CD8-positive, alpha-beta memory T cell (primary cell): ENCODE measurements at regions not wholly inside any gene's neighbourhood (a gene's known extent, or its start where the extent isn't known, plus 50 kb on each side); places are given as distances from the start of the nearest gene placed in this dataset.
"Not testable (repeated sequence)": the region's sequence is repeated elsewhere in the genome, so short reads cannot be mapped to it uniquely, and the experiment has no call there.

Experiments used
- CTCF ChIA-PET: fragments of 350-600 bp; sonication (Branson Sonifier 250); formaldehyde crosslinking; loops from one replicate; lab custom pipeline; 2021; ENCODE audit warnings: antibody characterized with exemption; lab: Charles Lee
- POLR2A ChIA-PET: fragments of 350-600 bp; sonication (Branson Sonifier 250); formaldehyde crosslinking; loops from one replicate; lab custom pipeline; 2021; ENCODE audit warnings: antibody characterized with exemption; lab: Charles Lee
- DNase-seq, 5 donors: peaks; one replicate each; pipeline versions ENCODE4 v3.0.0 to v3.0.0-alpha.2; 2020 to 2022; ENCODE audit warnings: mixed read lengths in 1 of 5
- H3K27ac ChIP-seq: one replicate; pipeline ENCODE4 v1.7.0; 2013; ENCODE audit warnings: low read depth, mild to moderate bottlenecking, low read length, moderate library complexity
- H3K27me3 ChIP-seq: 2 replicates; pipeline ENCODE4 v1.7.0; 2013; ENCODE audit warnings: low read length, mild to moderate bottlenecking; ENCODE audit not compliant: insufficient read depth, poor library complexity, severe bottlenecking
- H3K36me3 ChIP-seq: 2 replicates; pipeline ENCODE4 v1.7.0; 2013; ENCODE audit warnings: mild to moderate bottlenecking, low read length, moderate library complexity; ENCODE audit not compliant: insufficient read depth
- H3K4me1 ChIP-seq: 2 replicates; pipeline ENCODE4 v1.7.0; 2013; ENCODE audit warnings: mild to moderate bottlenecking, low read length, moderate library complexity; ENCODE audit not compliant: insufficient read depth
- H3K4me3 ChIP-seq: 2 replicates; pipeline ENCODE4 v1.7.0; 2013; ENCODE audit warnings: mild to moderate bottlenecking, low read length
- H3K9me3 ChIP-seq: 2 replicates; pipeline ENCODE4 v1.7.0; 2013; ENCODE audit warnings: mild to moderate bottlenecking, low read length
- H3K27ac Mint-ChIP-seq, 8 donors: one replicate each; pipeline ENCODE4 v1.8.0; 2020 to 2021; ENCODE audit warnings: mixed read lengths in 8 of 8, mild to moderate bottlenecking in 6 of 8, inconsistent platforms in 3 of 8, moderate library complexity in 3 of 8
- H3K27me3 Mint-ChIP-seq, 2 donors: one replicate each; pipeline ENCODE4 v1.8.0; 2020 to 2021; ENCODE audit warnings: mixed read lengths in 2 of 2, mild to moderate bottlenecking in 1 of 2, moderate library complexity in 1 of 2
- H3K36me3 Mint-ChIP-seq, 3 donors: one replicate each; pipeline ENCODE4 v1.8.0; 2020 to 2021; ENCODE audit warnings: mixed read lengths in 3 of 3, inconsistent platforms in 1 of 3, mild to moderate bottlenecking in 1 of 3
- H3K4me1 Mint-ChIP-seq, 3 donors: one replicate each; pipeline ENCODE4 v1.8.0; 2020 to 2021; ENCODE audit warnings: mixed read lengths in 3 of 3, inconsistent platforms in 1 of 3, mild to moderate bottlenecking in 1 of 3
- H3K4me3 Mint-ChIP-seq, 7 donors: one replicate each; pipeline ENCODE4 v1.8.0; 2020 to 2021; ENCODE audit warnings: mixed read lengths in 7 of 7, mild to moderate bottlenecking in 6 of 7, moderate library complexity in 4 of 7, inconsistent platforms in 2 of 7
- H3K9me3 Mint-ChIP-seq, 5 donors: one replicate each; pipeline ENCODE4 v1.8.0; 2020 to 2022; ENCODE audit warnings: mixed read lengths in 5 of 5, mild to moderate bottlenecking in 3 of 5, moderate library complexity in 2 of 5, inconsistent platforms in 1 of 5

DNA sequence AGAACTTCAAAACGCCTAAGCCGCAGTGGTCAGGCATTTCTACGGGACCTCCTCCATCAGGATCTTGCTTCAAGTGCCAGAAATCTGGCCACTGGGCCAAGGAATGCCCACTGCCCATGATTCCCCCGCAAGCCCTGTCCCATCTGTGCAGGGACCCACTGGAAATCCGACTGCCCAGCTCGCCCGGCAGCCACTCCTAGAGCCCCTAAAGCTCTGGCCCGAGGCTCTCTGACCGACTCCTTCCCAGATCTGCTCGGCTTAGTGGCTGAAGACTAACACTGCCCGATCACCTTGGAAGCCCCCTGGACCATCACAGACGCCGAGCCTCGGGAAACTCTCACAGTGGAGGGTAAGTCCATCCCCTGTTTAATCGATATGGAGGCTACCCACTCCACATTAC is 1113.0 kb upstream of the TMEM132C start:
- Mint-ChIP-seq H3K27ac (no peak overlapping the region), H3K4me1 (no peaks in the 10 kb centered on the region), H3K4me3 (no peak overlapping the region), H3K36me3 (no peaks in the 10 kb centered on the region), H3K27me3 (peaks cover 2 to 7% of the 10 kb centered on the region in 2 donors), H3K9me3 (peaks cover 0 to 5% (median 0%) of the 10 kb centered on the region in 5 donors)
- ChIA-PET CTCF (no interaction called here), POLR2A (no interaction called here)
- no peaks in the 10 kb centered on the region for H3K27me3 ChIP-seq
- no peaks in the 10 kb centered on the region for H3K36me3 ChIP-seq
- no peak for DNase-seq
- peak overlapping the region; percentile 65 for H3K27ac ChIP-seq
- H3K4me1 ChIP-seq: no peaks in the 10 kb centered on the region
- H3K9me3 ChIP-seq: no peaks in the 10 kb centered on the region
- no peak overlapping the region for H3K4me3 ChIP-seq

DNA sequence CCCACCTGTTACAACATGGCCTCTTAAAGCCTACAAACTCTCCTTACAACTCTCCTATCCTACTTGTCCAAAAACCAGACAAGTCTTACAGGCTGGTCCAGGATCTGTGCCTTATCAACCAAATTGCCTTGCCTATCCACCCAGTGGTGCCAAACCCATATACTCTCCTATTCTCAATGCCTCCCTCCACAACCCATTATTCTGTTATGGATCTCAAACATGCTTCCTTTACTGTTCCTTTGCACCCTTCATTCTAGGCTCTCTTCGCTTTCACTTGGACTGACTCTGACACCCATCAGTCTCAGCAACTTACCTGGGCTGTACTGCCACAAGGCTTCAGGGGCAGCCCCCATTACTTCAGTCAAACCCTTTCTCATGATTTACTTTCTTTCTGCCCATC is 1112.1 kb upstream of the TMEM132C start:
- H3K4me1 ChIP-seq, H3K36me3 ChIP-seq, H3K9me3 Mint-ChIP-seq, H3K36me3 Mint-ChIP-seq, H3K9me3 ChIP-seq, H3K27me3 Mint-ChIP-seq, H3K4me3 Mint-ChIP-seq, H3K4me3 ChIP-seq, POLR2A ChIA-PET, H3K4me1 Mint-ChIP-seq, H3K27ac Mint-ChIP-seq, H3K27me3 ChIP-seq, CTCF ChIA-PET, DNase-seq: not testable (repeated sequence)
- peak overlapping the region; percentile 65 for H3K27ac ChIP-seq

DNA sequence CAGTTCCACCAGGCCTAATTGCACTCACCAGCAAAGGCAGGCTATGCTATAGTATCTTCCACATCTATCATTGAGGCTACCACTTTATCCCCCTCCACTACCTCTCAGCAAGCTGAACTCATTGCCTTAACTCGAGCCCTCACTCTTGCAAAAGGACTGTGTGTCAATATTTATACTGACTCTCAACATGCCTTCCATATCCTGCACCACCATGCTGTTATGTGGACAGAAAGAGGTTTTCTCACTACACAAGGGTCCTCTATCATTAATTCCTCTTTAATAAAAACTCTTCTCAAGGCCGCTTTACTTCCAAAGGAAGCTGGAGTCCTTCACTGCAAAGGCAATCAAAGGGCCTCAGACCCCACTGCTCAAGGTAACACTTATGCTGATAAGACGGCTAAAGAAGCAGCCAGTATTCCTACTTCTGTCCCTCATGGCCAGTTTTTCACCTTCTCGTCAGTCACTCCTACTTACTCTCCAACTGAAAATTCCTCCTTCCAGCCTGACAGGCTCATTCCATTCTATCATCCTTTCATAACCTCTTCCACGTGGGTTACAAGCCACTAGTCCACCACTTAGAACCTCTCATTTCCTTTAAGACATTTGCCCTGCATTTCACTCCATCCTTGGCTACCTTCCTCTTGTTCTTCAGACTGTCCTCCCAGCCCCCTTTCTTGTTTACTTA is 1110.9 kb upstream of the TMEM132C start:
- H3K4me3 ChIP-seq, H3K27me3 ChIP-seq, POLR2A ChIA-PET, H3K36me3 Mint-ChIP-seq, H3K9me3 Mint-ChIP-seq, H3K36me3 ChIP-seq, CTCF ChIA-PET, H3K4me1 Mint-ChIP-seq, DNase-seq, H3K27me3 Mint-ChIP-seq, H3K9me3 ChIP-seq, H3K27ac Mint-ChIP-seq, H3K4me1 ChIP-seq, H3K4me3 Mint-ChIP-seq: not testable (repeated sequence)
- H3K27ac ChIP-seq: peak overlapping the region; percentile 65

DNA sequence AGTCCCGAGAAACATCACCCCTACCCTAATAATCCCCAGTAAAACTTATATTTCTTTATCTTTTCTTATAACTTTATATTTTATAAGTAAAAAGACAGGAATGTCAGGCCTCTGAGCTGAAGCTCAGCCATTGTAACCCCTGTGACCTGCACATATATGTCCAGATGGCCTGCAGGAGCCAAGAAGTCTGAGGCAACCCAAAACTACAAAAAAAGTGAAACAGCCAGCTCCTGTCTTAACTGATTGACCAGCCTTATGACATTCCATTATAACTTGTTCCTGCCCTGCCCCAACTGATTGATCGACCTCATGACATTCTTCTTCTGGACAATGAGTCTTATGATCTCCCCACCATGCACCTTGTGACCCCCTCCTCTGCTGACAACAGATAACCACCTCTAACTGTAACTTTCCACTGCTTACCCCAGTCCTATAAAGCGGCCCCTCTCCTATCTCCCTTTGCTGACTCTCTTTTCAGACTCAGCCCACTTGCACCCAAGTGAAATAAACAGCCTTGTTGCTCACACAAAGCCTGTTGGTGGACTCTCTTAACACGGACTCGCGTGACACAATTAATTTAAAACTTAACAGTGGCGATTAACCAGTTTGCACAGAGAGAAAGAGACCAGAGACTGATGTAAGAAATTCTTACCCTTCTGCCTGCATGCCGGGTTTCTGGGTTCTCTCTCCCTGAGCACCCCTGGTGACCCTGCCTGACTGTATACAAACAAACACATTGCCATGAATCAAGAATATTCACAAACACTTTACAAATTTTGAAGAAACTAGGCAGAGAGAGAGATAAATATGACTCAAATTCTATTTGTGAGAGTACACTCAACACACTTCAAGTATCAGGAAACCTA is 1109.2 kb upstream of the TMEM132C start:
- H3K4me1 ChIP-seq, H3K9me3 Mint-ChIP-seq, H3K36me3 Mint-ChIP-seq, H3K27me3 ChIP-seq, CTCF ChIA-PET, H3K4me3 ChIP-seq, H3K27ac Mint-ChIP-seq, H3K9me3 ChIP-seq, H3K4me3 Mint-ChIP-seq, POLR2A ChIA-PET, DNase-seq, H3K36me3 ChIP-seq, H3K27me3 Mint-ChIP-seq: not testable (repeated sequence)
- peak overlapping the region; percentile 65 for H3K27ac ChIP-seq
- H3K4me1 Mint-ChIP-seq: peaks cover 7 to 20% (median 8%) of the 10 kb centered on the region in 3 donors

DNA sequence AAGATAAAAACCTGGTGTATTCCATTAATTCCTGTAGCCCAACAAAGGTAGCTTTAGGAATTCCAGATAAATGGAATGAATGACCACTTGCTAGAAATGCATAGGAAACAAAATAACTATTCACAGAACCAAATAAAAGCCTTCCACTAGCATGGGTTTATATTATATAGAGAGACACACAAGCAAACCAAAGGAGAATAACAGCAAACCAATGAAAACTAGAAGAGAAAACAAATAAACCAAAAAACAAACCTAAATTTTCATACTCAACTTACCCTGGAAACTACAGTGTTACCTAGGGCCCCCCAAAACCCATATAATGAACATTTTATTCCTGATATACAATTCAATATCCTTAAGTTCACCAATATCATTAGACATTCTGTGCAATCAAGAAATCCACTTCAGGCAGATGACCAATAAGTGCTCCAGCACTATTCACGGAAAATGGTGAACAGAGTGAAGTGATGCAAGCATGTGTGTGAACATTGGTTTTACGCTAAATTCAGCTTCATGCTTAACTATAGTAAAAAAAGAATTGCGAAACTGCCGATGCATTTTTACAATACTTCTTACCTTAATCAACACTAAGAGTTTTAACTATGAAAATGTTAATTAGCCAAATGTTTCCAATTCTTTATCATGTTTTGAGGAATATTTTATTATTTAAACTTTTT is 1108.4 kb upstream of the TMEM132C start:
- no peaks in the 10 kb centered on the region for H3K9me3 ChIP-seq
- Mint-ChIP-seq H3K4me1 (peaks cover 15 to 28% (median 16%) of the 10 kb centered on the region in 3 donors), H3K4me3 (no peak overlapping the region), H3K27me3 (no peaks in the 10 kb centered on the region), H3K27ac (no peak overlapping the region), H3K36me3 (no peaks in the 10 kb centered on the region), H3K9me3 (peaks cover 0 to 7% (median 4%) of the 10 kb centered on the region in 5 donors)
- no peak for DNase-seq
- H3K4me1 ChIP-seq: peaks cover 14% of the 10 kb centered on the region
- no peaks in the 10 kb centered on the region for H3K36me3 ChIP-seq
- ChIA-PET CTCF (no interaction called here), POLR2A (no interaction called here)
- H3K27me3 ChIP-seq: no peaks in the 10 kb centered on the region
- H3K27ac ChIP-seq: peak overlapping the region; percentile 57
- H3K4me3 ChIP-seq: no peak overlapping the region

DNA sequence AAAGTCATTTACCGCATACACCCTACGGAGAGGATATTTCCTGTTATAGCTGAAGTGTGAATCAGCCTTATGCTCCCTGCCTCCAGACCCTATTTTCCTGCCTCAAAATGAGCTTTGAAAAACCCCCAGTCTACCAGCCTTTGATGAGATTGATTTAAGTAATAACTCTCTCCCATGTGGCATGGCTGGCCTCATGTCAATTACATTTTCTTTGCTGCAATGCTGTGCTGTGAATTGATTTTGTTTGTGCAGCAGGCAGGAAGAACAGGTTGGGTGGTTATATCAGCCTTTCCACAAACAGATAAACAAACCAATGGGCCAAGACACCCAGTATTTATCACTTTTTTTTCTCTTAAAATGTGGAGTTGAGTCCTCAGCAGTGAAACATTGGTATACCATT is 1105.5 kb upstream of the TMEM132C start:
- H3K27ac ChIP-seq: no peak overlapping the region
- no peaks in the 10 kb centered on the region for H3K36me3 ChIP-seq
- peaks cover 22% of the 10 kb centered on the region for H3K4me1 ChIP-seq
- no peaks in the 10 kb centered on the region for H3K27me3 ChIP-seq
- Mint-ChIP-seq H3K9me3 (peaks cover 0 to 6% (median 2%) of the 10 kb centered on the region in 5 donors), H3K4me3 (no peak overlapping the region), H3K4me1 (peaks cover 27 to 49% (median 32%) of the 10 kb centered on the region in 3 donors), H3K36me3 (no peaks in the 10 kb centered on the region), H3K27ac (no peak overlapping the region), H3K27me3 (no peaks in the 10 kb centered on the region)
- ChIA-PET CTCF (interaction anchor here (2.2 kb wide), 1 partner anchor 53 kb away, joined by 7 read pairs; no protein-coding TSS in a partner anchor), POLR2A (no interaction called here)
- no peak for DNase-seq
- no peaks in the 10 kb centered on the region for H3K9me3 ChIP-seq
- H3K4me3 ChIP-seq: no peak overlapping the region

DNA sequence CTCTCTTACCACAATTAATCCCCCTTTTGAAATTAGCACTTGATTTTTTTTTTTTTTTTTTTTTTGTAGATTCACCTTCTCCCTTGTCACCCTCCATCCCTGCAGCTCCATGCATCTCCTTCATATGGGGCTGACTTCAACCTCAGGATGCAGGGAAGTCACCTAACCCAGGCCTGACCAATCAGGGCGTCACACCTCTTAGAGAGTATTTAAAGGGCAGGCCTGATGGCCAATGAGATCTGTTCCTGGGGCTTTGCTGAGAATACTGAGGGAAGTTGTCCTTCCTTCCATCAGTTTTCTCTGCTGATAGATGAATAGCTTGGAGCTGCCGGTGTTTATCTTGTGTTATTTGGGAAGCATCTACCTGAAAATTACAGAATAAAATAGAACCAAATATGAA is 1104.7 kb upstream of the TMEM132C start:
- ChIA-PET POLR2A (interaction anchor here (0.9 kb wide), 1 partner anchor 16 kb away, joined by 3 read pairs; no protein-coding TSS in a partner anchor), CTCF (interaction anchor here (1.2 to 2.2 kb wide), 2 partner anchors 16 to 54 kb away, joined by 4 to 7 read pairs; no protein-coding TSS in a partner anchor)
- H3K27ac Mint-ChIP-seq: peak overlapping the region in 4 of 8 donors; percentile 18 to 86 (median 64)

More for the DNA sequence above, 1104.7 kb upstream of the TMEM132C start:
- H3K4me1 Mint-ChIP-seq: peaks cover 29 to 50% (median 32%) of the 10 kb centered on the region in 3 donors
- H3K4me3 ChIP-seq: no peak overlapping the region
- H3K27ac ChIP-seq: no peak overlapping the region
- peaks cover 22% of the 10 kb centered on the region for H3K4me1 ChIP-seq
- H3K9me3 Mint-ChIP-seq: peaks cover 0 to 6% (median 2%) of the 10 kb centered on the region in 5 donors
- H3K36me3 Mint-ChIP-seq: no peaks in the 10 kb centered on the region
- no peaks in the 10 kb centered on the region for H3K36me3 ChIP-seq
- DNase-seq: no peak
- H3K4me3 Mint-ChIP-seq: no peak overlapping the region
- no peaks in the 10 kb centered on the region for H3K27me3 ChIP-seq
- no peaks in the 10 kb centered on the region for H3K9me3 ChIP-seq
- no peaks in the 10 kb centered on the region for H3K27me3 Mint-ChIP-seq
